Mesendoderm (in vitro differentiated cells): ENCODE measurements at regions not wholly inside any gene's neighbourhood (a gene's known extent, or its start where the extent isn't known, plus 50 kb on each side); places are given as distances from the start of the nearest gene placed in this dataset.
"Not testable (repeated sequence)": the region's sequence is repeated elsewhere in the genome, so short reads cannot be mapped to it uniquely, and the experiment has no call there.

Source experiments
- DNase-seq: peaks from one replicate; pipeline ENCODE4 v3.0.0; 2013
- H2AK5ac ChIP-seq: 2 replicates; pipeline ENCODE4 v1.6.1; 2013; ENCODE audit warnings: low read length, inconsistent platforms
- H2BK120ac ChIP-seq: 2 replicates; pipeline ENCODE4 v1.6.1; 2013; ENCODE audit warnings: low read depth, mild to moderate bottlenecking, low read length, moderate library complexity, mixed read lengths
- H2BK15ac ChIP-seq: replicated peaks from 2 replicates; pipeline ENCODE4 v1.6.1; 2013; ENCODE audit warnings: low read depth, mild to moderate bottlenecking, moderate library complexity
- H2BK5ac ChIP-seq: 2 replicates; pipeline ENCODE4 v1.6.1; 2013; ENCODE audit warnings: low read length, inconsistent platforms
- H3K18ac ChIP-seq: 2 replicates; pipeline ENCODE4 v1.6.1; 2013; ENCODE audit warnings: mild to moderate bottlenecking, low read length, mixed read lengths
- H3K23ac ChIP-seq: one replicate; pipeline ENCODE4 v1.6.1; 2013; ENCODE audit warnings: low read length
- H3K27ac ChIP-seq: 2 replicates; pipeline ENCODE4 v1.5.1; 2013; ENCODE audit warnings: low read depth, mild to moderate bottlenecking, inconsistent platforms, low read length, moderate library complexity
- H3K27me3 ChIP-seq: 2 replicates; pipeline ENCODE4 v1.6.1; 2013; ENCODE audit warnings: low read length, control low read depth, mild to moderate bottlenecking, inconsistent platforms; ENCODE audit not compliant: insufficient read depth, poor library complexity
- H3K36me3 ChIP-seq: 2 replicates; pipeline ENCODE4 v1.6.1; 2013; ENCODE audit warnings: low read length, inconsistent platforms; ENCODE audit not compliant: control insufficient read depth, insufficient read depth
- H3K4ac ChIP-seq: one replicate; pipeline ENCODE4 v1.6.1; 2013; ENCODE audit warnings: low read depth, mild to moderate bottlenecking, low read length, moderate library complexity
- H3K4me1 ChIP-seq: 2 replicates; pipeline ENCODE4 v1.6.1; 2013; ENCODE audit warnings: low read depth, low read length, inconsistent platforms; ENCODE audit not compliant: control insufficient read depth
- H3K4me2 ChIP-seq: 2 replicates; pipeline ENCODE4 v1.6.1; 2013; ENCODE audit warnings: low read length
- H3K4me3 ChIP-seq: 2 replicates; pipeline ENCODE4 v1.5.1; 2013; ENCODE audit warnings: mild to moderate bottlenecking, low read length
- H3K56ac ChIP-seq: one replicate; pipeline ENCODE4 v1.6.1; 2013; ENCODE audit warnings: low read length
- H3K79me1 ChIP-seq: 2 replicates; pipeline ENCODE4 v1.6.1; 2013; ENCODE audit warnings: low read length, inconsistent platforms
- H3K79me2 ChIP-seq: 2 replicates; pipeline ENCODE4 v1.6.1; 2013; ENCODE audit warnings: mild to moderate bottlenecking, low read length; ENCODE audit not compliant: control insufficient read depth, insufficient read depth
- H3K9ac ChIP-seq: 2 replicates; pipeline ENCODE4 v1.6.1; 2013; ENCODE audit warnings: low read length, inconsistent platforms
- H4K5ac ChIP-seq: one replicate; pipeline ENCODE4 v1.6.1; 2013; ENCODE audit warnings: low read length
- H4K8ac ChIP-seq: one replicate; pipeline ENCODE4 v1.6.1; 2013; ENCODE audit warnings: low read depth, mild to moderate bottlenecking, control low read depth, low read length, moderate library complexity
- WGBS: extraction: QIAGEN DNeasy Blood & Tissue Kit; methylation state at CpG from one replicate; pipeline ENCODE4 v1.1.7; 2013; ENCODE audit warnings: low lambda C conversion rate, missing lambda C conversion rate; ENCODE audit not compliant: insufficient coverage; ENCODE audit errors: extremely low coverage; 5-methylcytosine and 5-hydroxymethylcytosine counted together

GRCh38 chr19:37312531-37313334, 58.2 kb upstream of the ZNF527 start:
- not testable (repeated sequence) for H4K5ac ChIP-seq, H2BK120ac ChIP-seq, H3K4me1 ChIP-seq, H2BK15ac ChIP-seq, H3K9ac ChIP-seq, H4K8ac ChIP-seq, H3K27me3 ChIP-seq, H3K23ac ChIP-seq, H2BK5ac ChIP-seq, H3K4ac ChIP-seq, H3K79me2 ChIP-seq, H2AK5ac ChIP-seq, H3K36me3 ChIP-seq, H3K79me1 ChIP-seq, H3K27ac ChIP-seq, H3K18ac ChIP-seq, H3K4me3 ChIP-seq
- Histone ChIP-seq H3K4me2 (peak overlapping the region; percentile 47), H3K56ac (peak overlapping the region; percentile 19)
- no CpG with 5 or more reads among the region's 37 CpGs for WGBS
- DNase-seq, result peak; percentile 93

- H3K23ac ChIP-seq, result no peak overlapping the region
- H2AK5ac ChIP-seq, result no peak overlapping the region
- no peak overlapping the region for H3K4ac ChIP-seq
- no peak overlapping the region for H3K56ac ChIP-seq
- H3K18ac ChIP-seq, result no peak overlapping the region
- H2BK5ac ChIP-seq, result no peak overlapping the region
- no peaks in the 10 kb centered on the region for H3K27me3 ChIP-seq
- DNase-seq, result no peak
- no peak overlapping the region for H3K4me3 ChIP-seq
- peaks cover 4% of the 10 kb centered on the region for H3K79me2 ChIP-seq
- H3K4me2 ChIP-seq, result no peak overlapping the region
- H3K27ac ChIP-seq, result no peak overlapping the region
- no peak overlapping the region for H4K8ac ChIP-seq
- H2BK120ac ChIP-seq, result no peak overlapping the region
- no peak overlapping the region for H4K5ac ChIP-seq
- no peak overlapping the region for H3K9ac ChIP-seq
- H2BK15ac ChIP-seq, result no peak overlapping the region
- no peaks in the 10 kb centered on the region for H3K4me1 ChIP-seq
- H3K36me3 ChIP-seq, result no peaks in the 10 kb centered on the region
- WGBS, result no CpG with 5 or more reads among the region's 1 CpG
- H3K79me1 ChIP-seq, result no peaks in the 10 kb centered on the region
Observed at GRCh38 chr19:37313335-37313627, 57.6 kb upstream of the ZNF527 start.

- no peaks in the 10 kb centered on the region for H3K36me3 ChIP-seq
- peak overlapping the region; percentile 96 for H3K4me3 ChIP-seq
- H2BK5ac ChIP-seq, result no peak overlapping the region
- DNase-seq, result peak; percentile 99
- no peak overlapping the region for H3K18ac ChIP-seq
- peak overlapping the region; percentile 98 for H3K9ac ChIP-seq
- H2BK120ac ChIP-seq, result no peak overlapping the region
- peak overlapping the region; percentile 48 for H3K27ac ChIP-seq
- peaks cover 4% of the 10 kb centered on the region for H3K79me1 ChIP-seq
- no peak overlapping the region for H4K8ac ChIP-seq
- no peak overlapping the region for H2AK5ac ChIP-seq
- H3K4me1 ChIP-seq, result peaks cover 4% of the 10 kb centered on the region
- H2BK15ac ChIP-seq, result no peak overlapping the region
- peak overlapping the region; percentile 94 for H3K23ac ChIP-seq
- no peak overlapping the region for H4K5ac ChIP-seq
- H3K79me2 ChIP-seq, result peaks cover 27% of the 10 kb centered on the region
- no peaks in the 10 kb centered on the region for H3K27me3 ChIP-seq
- WGBS, result no CpG with 5 or more reads among the region's 57 CpGs
- peak overlapping the region; percentile 99 for H3K56ac ChIP-seq
- H3K4me2 ChIP-seq, result peak overlapping the region; percentile 58
- H3K4ac ChIP-seq, result no peak overlapping the region
Observed at GRCh38 chr19:37317403-37318209, 53.3 kb upstream of the ZNF527 start.

- not testable (repeated sequence) for H3K4me3 ChIP-seq, H3K23ac ChIP-seq, H3K36me3 ChIP-seq, H3K18ac ChIP-seq, H3K27me3 ChIP-seq, H4K8ac ChIP-seq, H3K79me1 ChIP-seq, H2BK15ac ChIP-seq, H3K9ac ChIP-seq, H3K4me2 ChIP-seq, H4K5ac ChIP-seq, H3K4ac ChIP-seq, H2BK5ac ChIP-seq, H3K4me1 ChIP-seq, H2BK120ac ChIP-seq, H3K56ac ChIP-seq, H2AK5ac ChIP-seq
- DNase-seq, result peak; percentile 61
- Histone ChIP-seq H3K27ac (peak overlapping the region; percentile 44), H3K79me2 (peaks cover 28% of the 10 kb centered on the region)
- no CpG with 5 or more reads among the region's 7 CpGs for WGBS
Observed at GRCh38 chr19:37320988-37321387, 49.9 kb upstream of the ZNF527 start.
